Germinal center (tissue), 1 donor: ENCODE measurements at regions not wholly inside any gene's neighbourhood (a gene's known extent, or its start where the extent isn't known, plus 50 kb on each side); places are given as distances from the start of the nearest gene placed in this dataset.

Experiments
- DNase-seq: peaks from one replicate; pipeline ENCODE4 v3.0.0; 2012; ENCODE audit warnings: mixed read lengths, low spot score

- no peak for DNase-seq
Observed at GRCh38 chr9:109681301-109681700, 98.7 kb upstream of the PALM2AKAP2 start.

- DNase-seq = no peak
Observed at GRCh38 chr9:109682227-109682626, 97.8 kb upstream of the PALM2AKAP2 start.

- no peak for DNase-seq
Observed at GRCh38 chr9:109683521-109683920, 96.5 kb upstream of the PALM2AKAP2 start.

GRCh38 chr9:109689701-109690100 is 90.3 kb upstream of the PALM2AKAP2 start:
- DNase-seq = no peak

GRCh38 chr9:109699019-109699418 is 81.0 kb upstream of the PALM2AKAP2 start:
- DNase-seq = no peak

GRCh38 chr9:109704546-109704945 is 75.5 kb upstream of the PALM2AKAP2 start:
- no peak for DNase-seq

GRCh38 chr9:109705515-109705914 is 74.5 kb upstream of the PALM2AKAP2 start:
- no peak for DNase-seq

GRCh38 chr9:109707355-109707754 is 72.6 kb upstream of the PALM2AKAP2 start:
- no peak for DNase-seq

GRCh38 chr9:109708451-109708945 is 71.5 kb upstream of the PALM2AKAP2 start:
- no peak for DNase-seq

GRCh38 chr9:109709866-109710265 is 70.1 kb upstream of the PALM2AKAP2 start:
- DNase-seq = no peak

GRCh38 chr9:109710830-109711229 is 69.2 kb upstream of the PALM2AKAP2 start:
- no peak for DNase-seq

- no peak for DNase-seq
Observed at GRCh38 chr9:109715344-109715743, 64.7 kb upstream of the PALM2AKAP2 start.

- DNase-seq = no peak
Observed at GRCh38 chr9:109716631-109717030, 63.4 kb upstream of the PALM2AKAP2 start.

GRCh38 chr9:109717342-109717741 is 62.7 kb upstream of the PALM2AKAP2 start:
- DNase-seq = no peak

- no peak for DNase-seq
Observed at GRCh38 chr9:109718861-109719260, 61.1 kb upstream of the PALM2AKAP2 start.

GRCh38 chr9:109721001-109721400 is 59.0 kb upstream of the PALM2AKAP2 start:
- DNase-seq = no peak

- DNase-seq = no peak
Observed at GRCh38 chr9:109722007-109722406, 58.0 kb upstream of the PALM2AKAP2 start.

GRCh38 chr9:109723781-109724180 is 56.2 kb upstream of the PALM2AKAP2 start:
- DNase-seq = no peak

GRCh38 chr9:109725460-109725859 is 54.5 kb upstream of the PALM2AKAP2 start:
- no peak for DNase-seq

- no peak for DNase-seq
Observed at GRCh38 chr9:109726119-109726518, 53.9 kb upstream of the PALM2AKAP2 start.

- no peak for DNase-seq
Observed at GRCh38 chr9:109728686-109729300, 51.2 kb upstream of the PALM2AKAP2 start.

GRCh38 chr9:109729513-109729912 is 50.5 kb upstream of the PALM2AKAP2 start:
- no peak for DNase-seq
